ENCODE measurements at regions not wholly inside any gene's neighbourhood (a gene's known extent, or its start where the extent isn't known, plus 50 kb on each side); places are given as distances from the start of the nearest gene placed in this dataset.

DNA sequence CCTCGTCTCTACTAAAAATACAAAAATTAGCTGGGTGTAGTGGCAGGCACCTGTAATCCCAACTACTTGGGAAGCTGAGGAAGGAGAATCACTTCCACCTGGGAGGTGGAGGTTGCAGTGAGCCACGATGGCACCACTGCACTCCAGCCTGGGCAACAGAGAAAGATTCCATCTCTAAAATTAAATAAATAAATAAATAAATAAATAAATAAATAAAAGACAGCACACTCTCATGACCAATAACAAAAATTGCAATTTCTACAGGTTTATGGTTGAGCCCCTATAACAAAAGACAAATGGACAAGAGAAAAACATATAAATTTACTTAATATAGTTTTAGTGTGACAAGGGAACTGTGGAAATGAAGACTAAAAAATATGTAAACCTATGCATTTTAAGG, 384.1 kb downstream of the CDH19 start:
- no peak for TF ChIP-seq HDAC2 (CRISPR knock-in tag; IDR thresholded peaks at IDR 0.05)
- TF ChIP-seq RFXAP (CRISPR knock-in tag; IDR thresholded peaks at IDR 0.05; ENCODE audit: borderline replicate concordance), result no peak
- TF ChIP-seq NCOR1 (IDR thresholded peaks at IDR 0.05; ENCODE audit: borderline replicate concordance, low read length), result no peak
- no peak for TF ChIP-seq FOXA1 (IDR thresholded peaks at IDR 0.05)
- no peak for TF ChIP-seq FOXA1 (CRISPR knock-in tag; IDR thresholded peaks at IDR 0.05)
- TF ChIP-seq ZSCAN12 (CRISPR knock-in tag; IDR thresholded peaks at IDR 0.05), result no peak
- TF ChIP-seq, protein P1, sequence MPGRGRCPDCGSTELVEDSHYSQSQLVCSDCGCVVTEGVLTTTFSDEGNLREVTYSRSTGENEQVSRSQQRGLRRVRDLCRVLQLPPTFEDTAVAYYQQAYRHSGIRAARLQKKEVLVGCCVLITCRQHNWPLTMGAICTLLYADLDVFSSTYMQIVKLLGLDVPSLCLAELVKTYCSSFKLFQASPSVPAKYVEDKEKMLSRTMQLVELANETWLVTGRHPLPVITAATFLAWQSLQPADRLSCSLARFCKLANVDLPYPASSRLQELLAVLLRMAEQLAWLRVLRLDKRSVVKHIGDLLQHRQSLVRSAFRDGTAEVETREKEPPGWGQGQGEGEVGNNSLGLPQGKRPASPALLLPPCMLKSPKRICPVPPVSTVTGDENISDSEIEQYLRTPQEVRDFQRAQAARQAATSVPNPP (CRISPR knock-in tag; IDR thresholded peaks at IDR 0.05), result no peak
- no peak for TF ChIP-seq ZNF30 (CRISPR knock-in tag; IDR thresholded peaks at IDR 0.05)
- no peak for TF ChIP-seq JUND (CRISPR knock-in tag; IDR thresholded peaks at IDR 0.05)
- no peak for TF ChIP-seq U2AF1 (optimal IDR thresholded peaks at IDR 0.05; ENCODE audit: low read depth, low read length)
- TF ChIP-seq, protein P2, sequence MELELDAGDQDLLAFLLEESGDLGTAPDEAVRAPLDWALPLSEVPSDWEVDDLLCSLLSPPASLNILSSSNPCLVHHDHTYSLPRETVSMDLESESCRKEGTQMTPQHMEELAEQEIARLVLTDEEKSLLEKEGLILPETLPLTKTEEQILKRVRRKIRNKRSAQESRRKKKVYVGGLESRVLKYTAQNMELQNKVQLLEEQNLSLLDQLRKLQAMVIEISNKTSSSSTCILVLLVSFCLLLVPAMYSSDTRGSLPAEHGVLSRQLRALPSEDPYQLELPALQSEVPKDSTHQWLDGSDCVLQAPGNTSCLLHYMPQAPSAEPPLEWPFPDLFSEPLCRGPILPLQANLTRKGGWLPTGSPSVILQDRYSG (CRISPR knock-in tag; IDR thresholded peaks at IDR 0.05), result no peak
- TF ChIP-seq ZNF564 (CRISPR knock-in tag; IDR thresholded peaks at IDR 0.05), result no peak
- no peak for TF ChIP-seq POLR2AphosphoS5 (IDR thresholded peaks at IDR 0.05; ENCODE audit: low read depth, low read length)
- no peak for TF ChIP-seq ZNF678 (CRISPR knock-in tag; IDR thresholded peaks at IDR 0.05)
